MCF 10A (cell line): ENCODE measurements at regions not wholly inside any gene's neighbourhood (a gene's known extent, or its start where the extent isn't known, plus 50 kb on each side); places are given as distances from the start of the nearest gene placed in this dataset.

Experiments
- BruUV-seq: library from RNA; stranded (reverse); fragments of 400-500 nt; replicated peaks from 2 replicates; lab custom pipeline; 2021; lab: Mats Ljungman, UMichigan
- CTCF ChIA-PET: fragments of 300-600 bp; sonication (Branson Sonifier 250); formaldehyde crosslinking; extraction: SDS; loops from one replicate; lab custom pipeline; 2021; ENCODE audit warnings: antibody characterized with exemption, inconsistent platforms; lab: Yijun Ruan, JAX
- POLR2A ChIA-PET: fragments of 300-600, 350-650 bp; sonication (Branson Sonifier 250); formaldehyde crosslinking; extraction: SDS; loops from one replicate; lab custom pipeline; 2020; ENCODE audit warnings: antibody characterized with exemption, inconsistent platforms; lab: Yijun Ruan, JAX
- DNase-seq: peaks from one replicate; pipeline ENCODE4 v3.0.0-alpha.2; 2018; ENCODE audit not compliant: unreplicated experiment
- H3K27ac Mint-ChIP-seq: one replicate; pipeline ENCODE4 v1.8.0; 2022; ENCODE audit warnings: mild to moderate bottlenecking, low read depth, mixed read lengths; ENCODE audit not compliant: unreplicated experiment
- H3K27me3 Mint-ChIP-seq: one replicate; pipeline ENCODE4 v1.8.0; 2022; ENCODE audit warnings: mixed read lengths; ENCODE audit not compliant: insufficient read depth, unreplicated experiment
- H3K36me3 Mint-ChIP-seq: one replicate; pipeline ENCODE4 v1.8.0; 2022; ENCODE audit warnings: mild to moderate bottlenecking, moderate library complexity, mixed read lengths; ENCODE audit not compliant: insufficient read depth, unreplicated experiment
- H3K4me1 Mint-ChIP-seq: one replicate; pipeline ENCODE4 v1.8.0; 2022; ENCODE audit warnings: mixed read lengths; ENCODE audit not compliant: insufficient read depth, unreplicated experiment
- H3K4me3 Mint-ChIP-seq: one replicate; pipeline ENCODE4 v1.8.0; 2022; ENCODE audit warnings: mild to moderate bottlenecking, moderate library complexity, mixed read lengths; ENCODE audit not compliant: unreplicated experiment
- H3K9me3 Mint-ChIP-seq: one replicate; pipeline ENCODE4 v1.8.0; 2022; ENCODE audit warnings: mixed read lengths; ENCODE audit not compliant: unreplicated experiment
- intact Hi-C: fragments of 100-400 bp; cut with micrococcal nuclease; formaldehyde crosslinking; loops from 2 replicates; pipeline ENCODE4 v1.14.1; 2022
- TF ChIP-seq, protein P1 (sequence below): fragments of 200-600 bp; IDR thresholded peaks from one replicate; pipeline ENCODE4 v1.8.0; 2022; ENCODE audit warnings: antibody characterized with exemption, mild to moderate bottlenecking; ENCODE audit not compliant: unreplicated experiment

DNA sequence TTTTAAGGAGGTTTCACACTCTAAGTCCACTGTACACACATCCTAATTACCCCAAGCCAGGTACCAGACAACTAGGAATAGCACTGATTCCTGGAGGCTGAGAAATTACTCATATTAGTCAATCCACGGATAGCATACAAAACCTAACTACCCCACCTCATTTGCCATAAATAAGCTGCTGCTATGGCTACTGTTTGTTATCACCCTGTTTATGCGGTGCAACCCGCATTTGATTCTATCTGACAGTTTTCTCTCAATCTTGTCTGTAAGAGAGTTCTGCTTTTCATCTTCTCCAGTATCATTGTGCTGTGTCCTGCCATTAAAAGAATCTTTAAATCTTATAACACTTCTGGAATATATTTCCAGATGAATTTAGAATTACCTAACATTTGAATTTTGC, 1496.5 kb downstream of the PLA2G4A start:
- CTCF ChIA-PET: no interaction called here
- intact Hi-C loops: no loop called here
- Mint-ChIP-seq H3K27me3 (no peaks in the 10 kb centered on the region), H3K27ac (no peak overlapping the region), H3K4me3 (no peak overlapping the region), H3K4me1 (no peaks in the 10 kb centered on the region), H3K36me3 (no peaks in the 10 kb centered on the region), H3K9me3 (no peaks in the 10 kb centered on the region)
- TF ChIP-seq, protein P1, sequence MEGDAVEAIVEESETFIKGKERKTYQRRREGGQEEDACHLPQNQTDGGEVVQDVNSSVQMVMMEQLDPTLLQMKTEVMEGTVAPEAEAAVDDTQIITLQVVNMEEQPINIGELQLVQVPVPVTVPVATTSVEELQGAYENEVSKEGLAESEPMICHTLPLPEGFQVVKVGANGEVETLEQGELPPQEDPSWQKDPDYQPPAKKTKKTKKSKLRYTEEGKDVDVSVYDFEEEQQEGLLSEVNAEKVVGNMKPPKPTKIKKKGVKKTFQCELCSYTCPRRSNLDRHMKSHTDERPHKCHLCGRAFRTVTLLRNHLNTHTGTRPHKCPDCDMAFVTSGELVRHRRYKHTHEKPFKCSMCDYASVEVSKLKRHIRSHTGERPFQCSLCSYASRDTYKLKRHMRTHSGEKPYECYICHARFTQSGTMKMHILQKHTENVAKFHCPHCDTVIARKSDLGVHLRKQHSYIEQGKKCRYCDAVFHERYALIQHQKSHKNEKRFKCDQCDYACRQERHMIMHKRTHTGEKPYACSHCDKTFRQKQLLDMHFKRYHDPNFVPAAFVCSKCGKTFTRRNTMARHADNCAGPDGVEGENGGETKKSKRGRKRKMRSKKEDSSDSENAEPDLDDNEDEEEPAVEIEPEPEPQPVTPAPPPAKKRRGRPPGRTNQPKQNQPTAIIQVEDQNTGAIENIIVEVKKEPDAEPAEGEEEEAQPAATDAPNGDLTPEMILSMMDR: no peak
- no peak for DNase-seq
- POLR2A ChIA-PET: no interaction called here
- no TSS peak for BruUV-seq

DNA sequence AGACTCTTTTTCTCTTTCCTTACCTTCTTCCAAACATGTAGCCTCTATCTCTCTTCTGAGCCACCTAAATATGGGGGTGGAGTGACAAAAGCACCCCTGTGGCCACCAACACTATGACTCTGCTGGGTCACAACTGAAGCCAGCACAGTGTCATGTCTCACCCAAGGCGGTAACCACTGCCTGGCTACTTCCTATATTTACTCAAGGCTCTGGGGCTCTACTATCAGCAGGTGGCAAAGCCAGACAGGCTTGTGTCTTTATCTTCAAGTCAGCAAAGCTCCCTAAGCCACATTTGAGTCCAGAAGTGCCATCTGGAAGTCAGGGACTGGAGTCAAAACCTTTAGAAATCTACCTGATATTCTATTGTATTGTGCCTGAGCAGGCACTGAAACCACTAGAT, 1515.2 kb downstream of the PLA2G4A start:
- ChIA-PET POLR2A (no interaction called here), CTCF (no interaction called here)
- TF ChIP-seq, protein P1: no peak
- no TSS peak for BruUV-seq
- H3K36me3 Mint-ChIP-seq: no peaks in the 10 kb centered on the region
- no peaks in the 10 kb centered on the region for H3K9me3 Mint-ChIP-seq
- H3K27ac Mint-ChIP-seq: no peak overlapping the region
- intact Hi-C loops: no loop called here
- no peak for DNase-seq
- H3K4me1 Mint-ChIP-seq: no peaks in the 10 kb centered on the region
- no peaks in the 10 kb centered on the region for H3K27me3 Mint-ChIP-seq
- no peak overlapping the region for H3K4me3 Mint-ChIP-seq

DNA sequence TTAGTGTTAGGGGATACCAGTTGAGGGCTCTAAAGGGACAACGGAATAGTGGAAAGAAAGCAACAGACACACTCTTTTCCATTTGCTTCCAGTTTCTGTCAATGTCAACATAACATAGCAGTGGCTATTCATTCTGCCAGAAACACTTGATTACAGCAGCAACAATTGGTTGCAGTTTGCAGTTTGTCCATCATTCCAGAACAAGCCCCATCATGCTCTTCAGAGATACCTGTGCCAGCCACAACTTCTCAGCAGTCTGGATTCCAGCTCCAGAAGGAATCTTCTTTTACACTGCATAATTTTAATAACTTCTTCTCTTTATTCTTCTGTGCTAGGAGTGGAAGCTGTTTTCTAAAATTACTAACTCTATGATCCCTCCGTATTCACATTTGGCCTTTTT, 1521.4 kb downstream of the PLA2G4A start:
- ChIA-PET CTCF (interaction anchor here (1.1 kb wide), 1 partner anchor 10 kb away, joined by 3 read pairs; no protein-coding TSS in a partner anchor), POLR2A (interaction anchor here (0.9 kb wide), 1 partner anchor 30 kb away, joined by 4 read pairs; no protein-coding TSS in a partner anchor)
- peak; percentile 58 for DNase-seq
- TF ChIP-seq, protein P1: no peak
- Mint-ChIP-seq H3K27ac (no peak overlapping the region), H3K4me1 (peaks cover 9% of the 10 kb centered on the region), H3K9me3 (no peaks in the 10 kb centered on the region), H3K36me3 (peaks cover 3% of the 10 kb centered on the region), H3K27me3 (no peaks in the 10 kb centered on the region), H3K4me3 (no peak overlapping the region)
- intact Hi-C loops: no loop called here
- BruUV-seq: no TSS peak

DNA sequence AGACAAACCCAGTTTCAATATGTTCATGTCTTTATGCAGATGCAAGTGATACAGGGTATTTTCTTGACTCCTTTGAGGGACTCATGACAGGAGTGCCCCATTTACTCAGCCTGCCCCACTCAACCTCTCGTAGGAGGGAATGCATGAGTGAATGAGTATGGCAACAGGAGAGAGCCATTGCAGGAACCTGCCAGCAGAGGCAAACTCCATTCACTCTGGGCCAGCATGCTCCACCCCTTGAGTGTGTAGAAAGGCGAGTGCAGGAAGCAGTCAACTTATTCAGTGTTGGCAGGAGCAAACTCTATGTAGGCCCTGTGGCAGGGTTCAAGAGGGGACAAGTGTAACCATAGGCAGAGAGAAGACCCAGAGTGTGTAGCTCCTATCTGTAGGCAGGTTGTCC, 1526.3 kb downstream of the PLA2G4A start:
- Mint-ChIP-seq H3K4me1 (peaks cover 2% of the 10 kb centered on the region), H3K27ac (no peak overlapping the region), H3K4me3 (no peak overlapping the region), H3K36me3 (peaks cover 5% of the 10 kb centered on the region), H3K27me3 (no peaks in the 10 kb centered on the region), H3K9me3 (peaks cover 12% of the 10 kb centered on the region)
- TF ChIP-seq, protein P1: no peak
- ChIA-PET CTCF (interaction anchor here (0.7 to 0.9 kb wide), 2 partner anchors 157 to 942 kb away, joined by 3 read pairs; no protein-coding TSS in a partner anchor), POLR2A (interaction anchor here (1.2 kb wide), 1 partner anchor 9 kb away, joined by 3 read pairs; no protein-coding TSS in a partner anchor)
- DNase-seq: no peak
- intact Hi-C loops: no loop called here
- no TSS peak for BruUV-seq
